ENCODE measurements at regions not wholly inside any gene's neighbourhood (a gene's known extent, or its start where the extent isn't known, plus 50 kb on each side); places are given as distances from the start of the nearest gene placed in this dataset.

GRCh38 chr6:105925706-105926105 lies 160.4 kb upstream of the PRDM1 start:
- Mint-ChIP-seq H3K36me3 (ENCODE audit: low read depth) (no peaks in the 10 kb centered on the region), H3K4me3 (no peak overlapping the region), H3K4me1 (no peaks in the 10 kb centered on the region), H3K27me3 (ENCODE audit: insufficient read depth, low read depth, poor library complexity) (peaks cover 3% of the 10 kb centered on the region), H3K27ac (no peak overlapping the region), H3K9me3 (no peaks in the 10 kb centered on the region; the same call in 2 of the 3 replicates)
- H3K4me1 ChIP-seq (ENCODE audit: insufficient read depth) = no peaks in the 10 kb centered on the region
- H3K27me3 ChIP-seq (ENCODE audit: insufficient read depth) = no peaks in the 10 kb centered on the region
- TF ChIP-seq JUNB (IDR thresholded peaks at IDR 0.05; ENCODE audit: unreplicated experiment) = no peak
- no peak for TF ChIP-seq CREB1 (CRISPR knock-in tag; IDR thresholded peaks at IDR 0.05; ENCODE audit: low read depth)
- TF ChIP-seq CTCF (conservative IDR thresholded peaks at IDR 0.05; ENCODE audit: low read depth in 2 of 2) = no peak
- no peak for TF ChIP-seq NANOG (IDR thresholded peaks at IDR 0.05; ENCODE audit: borderline replicate concordance)
- no peak for TF ChIP-seq POLR2AphosphoS5 (IDR thresholded peaks at IDR 0.05; ENCODE audit: low read depth)
- no peak for TF ChIP-seq ZNF114 (CRISPR knock-in tag; IDR thresholded peaks at IDR 0.05)
- TF ChIP-seq ZNF331 (CRISPR knock-in tag; IDR thresholded peaks at IDR 0.05; ENCODE audit: low read depth) = no peak
- no peak for TF ChIP-seq REST (IDR thresholded peaks at IDR 0.05; ENCODE audit: unreplicated experiment)
- no peak for TF ChIP-seq STAT1 (IDR thresholded peaks at IDR 0.05; ENCODE audit: unreplicated experiment)
- no peak for TF ChIP-seq EZH2phosphoT487 (IDR thresholded peaks at IDR 0.05; ENCODE audit: unreplicated experiment)
- TF ChIP-seq EZH2 (IDR thresholded peaks at IDR 0.05; ENCODE audit: low read depth, unreplicated experiment) = no peak
- no peak for TF ChIP-seq ETS1 (IDR thresholded peaks at IDR 0.05)
- TF ChIP-seq ZNF462 (CRISPR knock-in tag; IDR thresholded peaks at IDR 0.05) = no peak
- H2AFZ ChIP-seq = no peak overlapping the region
- H3K4me3 ChIP-seq = no peak overlapping the region
- H3K36me3 ChIP-seq (ENCODE audit: insufficient read depth) = no peaks in the 10 kb centered on the region
- H3K4me2 ChIP-seq = no peak overlapping the region
- DNase-seq (ENCODE audit: low spot score) (no peak), ATAC-seq (no peak)
- H3K79me2 ChIP-seq (replicated peaks; ENCODE audit: insufficient read depth) = no peaks in the 10 kb centered on the region
- no peak overlapping the region for H3K27ac ChIP-seq (ENCODE audit: low read depth)
- H3F3A ChIP-seq (replicated peaks; ENCODE audit: low read depth) = no peaks in the 10 kb centered on the region
- no peaks in the 10 kb centered on the region for H4K20me1 ChIP-seq (replicated peaks; ENCODE audit: insufficient read depth)
- H3K9me2 ChIP-seq (ENCODE audit: insufficient read depth) = no peaks in the 10 kb centered on the region
